Suppressor macrophage treated with lipopolysaccharide for 4 hours (primary cell): ENCODE measurements at regions not wholly inside any gene's neighbourhood (a gene's known extent, or its start where the extent isn't known, plus 50 kb on each side); places are given as distances from the start of the nearest gene placed in this dataset.

Source experiments
- DNase-seq: peaks from one replicate; pipeline ENCODE4 v3.0.0-alpha.2; 2020

DNA sequence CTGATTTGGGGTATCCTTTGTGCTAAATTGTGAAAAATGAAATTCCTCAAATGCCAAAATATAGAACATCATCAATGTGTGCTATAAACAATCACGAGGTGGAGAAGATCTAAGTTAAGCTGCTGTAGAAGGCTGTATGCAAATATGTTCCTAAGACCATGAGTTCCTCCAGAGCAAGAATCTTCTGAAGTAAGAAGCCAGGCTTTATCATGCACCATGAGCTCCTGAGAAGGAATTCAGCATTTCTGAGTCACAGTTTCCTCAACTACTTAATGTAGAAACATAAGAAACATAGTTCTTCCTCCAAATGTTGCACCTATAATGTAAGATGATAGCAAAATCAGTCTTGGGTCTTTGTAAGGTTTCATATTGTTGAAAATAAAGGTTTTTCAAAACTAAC is 241.7 kb upstream of the MDFIC2 start:
- DNase-seq, result no peak

DNA sequence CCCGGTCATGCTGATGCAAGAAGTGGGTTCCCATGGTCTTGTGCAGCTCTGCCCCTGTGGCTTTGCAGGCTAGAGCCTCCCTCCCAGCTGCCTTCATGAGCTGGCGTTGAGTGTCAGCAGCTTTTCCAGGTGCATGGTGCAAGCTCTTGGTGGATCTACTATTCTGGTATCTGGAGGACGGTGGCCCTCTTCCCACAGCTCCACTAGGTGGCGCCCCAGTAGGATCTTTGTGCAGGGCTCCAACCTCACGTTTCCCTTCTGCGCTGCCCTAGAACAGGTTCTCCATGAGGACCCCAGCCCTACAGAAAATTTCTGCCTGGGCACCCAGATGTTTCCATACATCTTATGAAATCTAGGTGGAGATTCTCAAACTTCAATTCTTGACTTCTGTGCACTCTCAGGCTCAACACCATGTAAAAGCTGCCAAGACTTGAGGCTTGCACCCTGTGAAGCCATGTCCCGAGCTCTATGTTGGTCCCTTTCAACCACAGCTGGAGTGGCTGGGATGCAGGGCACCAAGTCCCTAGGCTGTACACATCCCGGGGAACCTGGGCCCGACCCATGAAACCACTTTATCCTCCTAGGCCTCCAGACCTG is 238.4 kb upstream of the MDFIC2 start:
- peak; percentile 75 for DNase-seq

DNA sequence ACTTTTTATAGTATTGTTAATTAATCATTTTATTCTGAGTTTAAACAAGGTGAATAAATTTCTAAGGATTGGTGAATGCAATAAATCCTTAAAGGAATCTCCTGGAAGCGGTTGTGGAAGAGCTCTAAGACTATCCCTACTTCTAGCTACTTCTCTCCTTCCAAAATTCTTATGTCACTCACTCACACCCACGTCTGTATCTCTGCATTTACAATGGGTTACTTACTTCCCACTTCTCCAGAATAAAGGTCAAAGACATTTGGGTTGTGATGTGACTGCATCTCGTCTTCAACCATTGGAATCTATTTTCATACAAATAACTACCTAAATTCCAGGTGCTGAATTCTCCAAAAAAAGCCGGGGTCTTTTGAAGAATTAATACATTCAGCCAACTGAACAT is 234.2 kb upstream of the MDFIC2 start:
- peak; percentile 10 for DNase-seq

DNA sequence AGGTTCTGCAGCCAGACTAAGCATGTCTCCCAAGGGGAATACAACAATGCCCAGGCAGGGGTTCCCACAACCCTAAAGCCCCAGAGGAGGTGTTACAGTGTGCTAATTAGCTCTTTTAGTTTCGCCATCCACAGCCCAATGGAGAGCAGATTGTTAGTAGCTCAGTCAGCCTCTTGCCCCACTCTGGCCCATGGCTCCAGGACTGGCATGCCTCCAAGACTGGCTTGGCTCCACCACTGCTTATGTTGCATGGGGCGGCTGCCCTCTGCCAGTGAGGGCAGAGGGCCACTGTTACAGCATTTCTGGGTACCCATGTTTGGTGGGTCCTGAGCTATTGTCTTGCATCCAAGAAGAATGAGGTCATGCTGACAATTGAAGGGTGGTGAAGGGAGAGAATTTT is 231.1 kb upstream of the MDFIC2 start:
- DNase-seq, result no peak

DNA sequence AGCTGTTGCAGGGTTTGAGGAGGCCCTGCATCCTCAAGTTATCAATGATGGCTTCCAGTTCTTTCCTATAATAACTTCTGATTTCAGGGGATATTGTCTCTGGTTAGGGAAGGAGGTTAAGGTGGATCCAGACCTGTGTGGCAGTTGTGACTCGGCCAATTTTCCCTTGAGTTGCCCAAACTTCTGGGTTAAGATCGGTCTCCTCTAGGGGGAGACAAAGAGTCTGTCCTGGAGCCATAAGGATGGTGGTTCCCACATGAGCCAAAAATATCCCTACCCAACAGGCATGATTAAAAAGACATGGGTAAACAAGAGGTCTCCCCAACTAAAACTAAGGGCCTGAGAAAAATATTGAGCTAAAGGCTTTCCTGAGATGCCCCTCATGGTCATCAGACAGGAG is 227.5 kb upstream of the MDFIC2 start:
- no peak for DNase-seq

DNA sequence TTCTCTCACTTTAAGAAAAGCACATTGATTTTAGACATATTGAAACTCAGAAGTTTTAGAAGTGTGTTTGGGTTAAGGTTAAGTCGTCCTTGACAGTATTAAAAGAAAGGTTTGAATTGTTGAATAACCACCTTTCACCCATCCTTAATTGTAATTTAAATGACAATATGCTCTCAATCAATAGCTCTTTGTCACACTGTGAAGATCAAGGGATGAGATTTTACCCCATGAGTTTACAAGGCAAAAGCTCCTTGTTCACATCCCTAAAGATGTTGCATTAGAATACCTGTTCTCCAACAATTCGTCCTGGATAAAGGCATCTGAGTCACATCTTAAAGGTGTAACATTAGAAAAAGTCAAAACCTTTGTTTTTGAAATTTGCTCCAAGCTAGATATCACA is 220.4 kb upstream of the MDFIC2 start:
- no peak for DNase-seq

DNA sequence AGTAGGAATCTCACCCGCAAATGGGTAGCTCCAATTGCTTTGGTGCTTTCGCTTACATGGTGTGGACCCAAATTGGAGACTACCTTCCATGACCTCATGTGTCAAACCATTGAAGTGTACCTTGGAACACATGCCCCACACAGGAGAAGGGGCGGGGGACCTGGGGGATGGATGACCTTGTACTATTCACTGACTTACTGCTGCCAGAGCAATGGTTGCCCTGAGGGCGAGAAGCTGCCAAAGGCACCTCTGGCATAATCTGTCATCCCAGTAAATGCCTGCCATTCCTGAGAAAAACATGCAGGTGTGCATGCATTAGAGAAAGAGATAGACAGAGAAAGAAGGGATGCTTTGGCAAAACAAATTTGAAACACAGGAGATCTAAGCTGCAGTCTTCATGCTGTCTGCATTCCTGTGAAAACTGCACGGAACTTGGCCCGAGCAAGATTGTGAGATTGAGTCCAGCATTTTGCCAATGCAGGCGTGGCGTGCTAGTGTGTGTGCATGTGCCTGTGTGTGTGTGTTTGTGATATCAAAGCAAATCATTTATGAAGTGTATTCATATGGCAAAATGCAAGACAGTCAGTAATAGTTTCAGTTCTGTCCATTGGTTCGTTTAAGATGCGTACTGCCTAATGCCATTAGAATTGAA is 219.5 kb upstream of the MDFIC2 start:
- no peak for DNase-seq

DNA sequence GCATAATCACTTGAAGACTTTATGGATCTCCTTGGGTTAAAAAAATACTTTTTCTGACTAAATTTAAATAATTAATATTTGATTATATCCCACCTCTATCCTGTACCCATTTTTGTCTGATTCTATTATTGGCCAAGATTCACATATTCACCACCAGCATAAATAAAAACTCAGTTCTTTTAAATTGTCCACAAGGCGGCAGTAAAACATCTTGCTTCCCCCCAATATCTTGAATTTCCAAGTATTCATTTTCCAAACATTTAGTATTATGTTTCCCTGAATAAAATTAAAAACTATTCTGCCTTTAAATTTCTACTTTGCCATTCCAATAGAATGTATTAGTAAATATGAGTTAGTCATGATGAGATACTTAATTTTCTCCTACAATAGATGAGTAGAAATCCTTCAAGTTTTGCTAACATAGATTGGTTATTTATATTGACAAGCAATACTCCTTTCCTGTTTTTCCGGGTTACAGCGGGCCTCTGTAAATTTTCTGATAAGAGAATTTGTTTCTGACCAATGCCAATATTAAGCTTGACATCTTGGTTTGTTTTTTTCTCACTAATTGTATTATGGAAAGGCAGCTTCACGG is 218.7 kb upstream of the MDFIC2 start:
- DNase-seq, result peak; percentile 16

DNA sequence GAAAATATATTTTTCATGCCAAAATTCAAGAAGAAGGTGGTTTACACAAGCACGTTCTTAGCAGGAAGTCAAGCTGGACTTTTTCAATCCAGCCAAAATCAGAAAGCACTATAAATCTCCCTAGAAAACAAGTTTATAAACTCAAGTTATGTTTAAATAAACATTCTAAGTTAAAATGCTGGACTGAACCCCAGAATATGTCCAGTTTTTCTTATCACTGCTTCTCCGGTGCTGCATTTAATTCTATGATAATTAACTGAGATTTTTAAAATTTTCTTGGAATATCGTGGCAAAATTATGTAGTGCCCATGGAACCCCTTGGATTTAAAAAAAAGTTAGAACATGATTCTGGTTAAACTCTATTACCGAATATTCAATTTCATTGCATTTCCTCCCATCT is 218.2 kb upstream of the MDFIC2 start:
- no peak for DNase-seq

DNA sequence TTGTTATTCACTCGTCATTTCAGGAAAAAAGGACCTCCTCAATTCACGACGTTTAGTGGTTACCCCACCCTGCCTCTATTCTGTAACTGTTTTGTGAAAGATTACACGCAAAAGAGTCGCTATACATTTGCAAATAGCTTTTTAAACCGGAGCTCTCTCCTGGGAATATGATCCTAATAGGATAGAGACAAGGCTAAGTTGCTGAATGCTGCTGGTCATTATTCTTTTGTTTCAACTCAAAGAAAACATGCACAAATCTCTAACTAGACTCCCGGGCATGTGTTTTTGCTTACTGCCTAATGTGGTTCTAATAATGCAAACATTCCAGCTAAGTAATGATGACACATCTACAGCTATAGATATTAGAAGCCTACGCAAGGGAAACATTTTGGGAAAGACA is 214.6 kb upstream of the MDFIC2 start:
- no peak for DNase-seq

DNA sequence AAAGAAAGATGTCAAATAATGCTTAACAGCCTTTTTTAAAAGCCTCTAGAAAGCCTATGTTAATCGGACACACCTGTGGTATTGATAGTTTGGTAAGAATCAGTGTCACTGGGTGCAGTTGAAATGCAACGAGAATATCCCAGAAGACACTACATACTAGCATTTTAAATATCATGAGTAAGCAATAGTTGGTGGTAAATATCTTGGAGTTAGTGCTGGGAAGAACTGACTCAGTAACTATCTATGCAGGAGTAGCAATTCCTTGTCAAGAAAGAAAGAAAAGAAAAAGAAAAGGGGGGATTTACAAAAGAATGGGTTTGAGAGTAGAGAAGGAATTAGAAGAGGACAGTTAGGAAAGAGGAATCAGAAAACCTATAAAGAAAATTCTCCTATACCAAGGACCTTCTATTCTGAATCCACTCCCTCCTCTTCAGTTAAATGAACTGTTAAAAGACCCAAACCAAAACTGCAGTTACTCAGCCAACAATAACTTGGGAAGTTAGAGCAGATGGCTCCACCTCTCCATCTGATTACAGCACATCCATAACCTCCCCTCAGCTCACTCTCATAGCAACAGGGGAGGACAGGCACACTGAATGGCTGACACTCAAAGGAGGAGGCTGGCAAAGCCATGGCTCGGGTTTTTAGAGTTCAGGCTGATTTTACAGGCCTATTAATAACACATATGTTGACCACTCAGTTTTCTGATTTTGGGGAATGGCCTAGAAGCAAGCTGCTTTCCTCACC is 207.6 kb upstream of the MDFIC2 start:
- DNase-seq, result no peak

DNA sequence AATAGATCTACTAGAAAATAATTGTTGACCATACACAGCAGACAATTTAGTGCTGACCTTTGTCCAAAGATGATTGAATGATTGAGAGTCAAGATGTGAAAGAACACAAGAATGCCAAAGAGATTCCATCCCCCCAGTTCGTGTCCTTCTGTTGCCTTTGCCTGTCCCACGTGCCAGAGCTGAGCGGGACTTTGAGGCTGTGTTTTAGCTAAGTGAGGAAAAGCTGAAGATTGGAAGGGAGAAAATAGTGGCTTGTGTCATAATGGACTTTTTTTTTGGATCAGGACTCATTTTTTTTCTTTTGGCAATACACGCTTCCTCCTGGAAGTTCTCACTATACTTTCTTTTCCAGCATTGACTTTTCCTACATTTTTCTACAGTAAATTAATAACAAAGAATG is 206.6 kb upstream of the MDFIC2 start:
- no peak for DNase-seq

DNA sequence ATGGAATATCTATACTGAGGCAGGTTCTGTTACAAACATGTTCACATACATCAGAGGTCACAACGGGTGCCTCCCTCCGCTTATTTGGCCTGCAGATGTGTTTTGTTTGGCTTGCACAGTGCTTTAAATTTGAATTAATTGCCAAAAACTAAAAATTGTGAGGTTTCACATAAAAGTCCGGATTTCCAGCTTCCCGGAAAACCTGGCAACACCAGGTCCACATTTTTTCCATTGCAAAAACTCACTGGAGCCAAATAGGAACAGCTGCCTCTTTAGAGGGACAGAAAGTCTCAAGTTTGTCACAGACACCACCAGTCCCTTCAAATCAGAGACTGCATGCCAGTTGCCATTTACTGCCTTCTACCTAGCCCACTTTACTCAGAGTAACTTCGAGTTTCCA is 205.9 kb upstream of the MDFIC2 start:
- no peak for DNase-seq

DNA sequence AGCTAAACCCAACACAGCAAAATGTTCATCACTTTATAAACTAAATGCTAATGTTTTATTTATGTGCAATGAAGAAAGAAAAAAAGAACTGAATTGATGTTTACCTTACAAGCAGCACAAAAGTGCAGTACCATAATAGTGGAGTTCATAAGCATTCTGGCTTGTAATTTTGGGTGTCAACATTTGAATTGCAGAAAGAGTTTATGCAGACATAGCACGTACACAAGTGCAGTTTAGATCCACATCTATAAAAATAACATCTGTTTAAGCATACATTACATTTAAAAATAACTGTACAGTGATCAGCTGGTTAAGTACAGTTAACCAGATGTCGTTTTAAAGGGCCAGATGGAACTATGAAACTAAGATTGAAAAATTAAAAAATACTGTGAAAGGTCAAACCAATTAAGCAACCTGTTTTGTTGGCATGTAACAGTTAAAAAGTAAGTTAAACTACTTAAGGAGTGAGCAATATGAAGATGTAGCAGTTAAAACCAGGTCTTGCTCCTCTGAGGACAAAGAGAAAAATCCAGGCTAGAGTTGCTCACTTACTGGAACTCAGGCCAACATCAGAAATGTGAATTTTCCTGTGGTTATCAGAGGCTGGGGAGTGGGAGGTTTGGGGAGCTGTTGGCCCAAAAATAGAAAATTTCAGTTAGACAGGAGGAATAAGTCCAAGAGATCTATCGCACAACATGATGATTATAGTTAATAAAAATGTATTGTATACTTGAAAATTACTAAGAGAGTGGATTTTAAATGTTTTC is 204.9 kb upstream of the MDFIC2 start:
- no peak for DNase-seq

DNA sequence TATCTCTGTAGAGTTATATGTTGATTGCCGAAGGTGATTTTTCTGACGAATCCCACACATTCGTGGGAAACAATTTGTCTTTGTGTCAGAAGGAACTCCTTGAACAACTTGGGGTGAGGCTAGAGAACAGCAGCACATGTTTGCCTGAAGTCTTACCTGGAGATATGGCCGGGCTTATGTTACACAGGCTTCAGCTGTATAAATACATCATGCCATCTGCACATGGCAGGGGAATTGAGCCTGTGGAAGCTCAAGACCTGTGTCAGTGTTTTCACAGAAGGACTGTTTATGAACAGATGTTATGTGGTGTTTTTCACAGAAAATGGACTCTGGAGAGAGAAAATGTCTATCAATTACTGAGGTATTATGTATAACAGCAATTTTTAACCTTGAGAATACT is 203.6 kb upstream of the MDFIC2 start:
- no peak for DNase-seq

DNA sequence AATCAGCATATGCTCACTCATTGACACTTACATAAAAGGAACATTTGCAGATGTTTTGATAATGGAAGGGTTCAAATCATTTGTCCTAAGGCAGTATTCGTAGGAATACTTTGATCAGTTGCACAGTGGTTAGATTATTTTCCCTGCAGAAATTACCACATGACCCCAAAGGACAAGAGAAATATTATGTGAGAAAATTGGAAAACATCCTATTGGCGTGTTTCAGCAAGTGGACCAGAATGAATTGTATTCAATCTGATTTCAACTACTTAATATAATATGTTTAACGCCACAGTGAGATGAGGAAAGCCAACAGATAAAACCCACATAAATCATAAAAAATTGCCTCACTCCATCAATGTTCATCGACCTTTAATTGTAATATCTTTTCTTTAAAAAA is 195.0 kb upstream of the MDFIC2 start:
- DNase-seq, result no peak

DNA sequence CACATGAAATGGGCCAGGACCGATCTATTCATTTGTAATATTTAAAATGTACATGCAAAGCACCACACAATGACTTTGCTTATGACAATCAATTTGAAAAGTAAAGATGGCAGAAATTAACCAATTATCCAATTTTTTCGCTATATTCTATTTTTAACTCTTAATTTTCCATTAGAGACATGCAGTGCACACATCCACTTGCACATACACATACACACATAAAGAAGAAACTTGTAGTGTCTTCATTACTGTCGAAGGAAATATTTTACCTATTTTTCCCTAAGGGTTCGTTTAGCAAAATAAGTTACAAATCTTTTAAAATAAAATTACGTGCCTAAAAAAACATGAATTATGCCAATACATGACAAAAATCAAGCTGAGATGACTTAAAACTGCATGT is 194.3 kb upstream of the MDFIC2 start:
- no peak for DNase-seq

DNA sequence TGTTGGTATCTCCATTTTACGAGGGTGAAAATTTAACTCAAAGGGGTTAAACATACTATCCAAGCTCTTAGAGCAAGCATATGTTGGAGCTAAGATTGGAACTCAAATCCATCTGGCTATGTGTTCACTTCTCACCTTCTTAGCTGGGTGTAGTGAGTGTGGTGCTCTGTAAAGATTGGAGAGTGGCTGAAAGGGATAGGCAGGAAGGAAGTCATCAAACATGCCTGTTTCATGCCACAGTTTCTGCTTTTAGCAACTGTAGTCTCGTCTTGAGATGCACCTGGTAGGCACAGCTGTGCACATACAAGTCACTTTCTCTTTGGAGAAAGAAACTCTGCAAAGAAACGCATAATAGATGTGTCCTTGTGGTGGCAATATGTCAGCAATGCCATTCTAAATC is 189.1 kb upstream of the MDFIC2 start:
- no peak for DNase-seq

DNA sequence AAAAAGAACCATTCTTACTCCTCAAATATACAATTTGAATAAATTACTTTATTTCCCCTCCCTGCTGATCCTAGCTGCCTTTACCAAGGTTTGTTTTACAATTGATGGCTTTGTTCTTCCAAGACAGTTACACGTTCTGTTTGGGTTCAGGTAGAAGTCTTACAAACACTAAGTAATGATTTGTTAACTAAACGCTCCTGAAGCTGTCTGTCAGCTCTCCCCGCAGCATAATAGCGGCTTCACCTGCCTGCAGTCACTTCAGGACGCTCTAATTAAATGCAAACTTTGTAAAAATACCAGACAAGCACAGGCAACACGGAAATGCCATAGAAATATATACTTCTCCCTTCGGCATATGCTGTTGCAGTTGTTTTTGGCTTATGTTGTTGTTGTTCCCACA is 176.4 kb upstream of the MDFIC2 start:
- DNase-seq, result no peak

DNA sequence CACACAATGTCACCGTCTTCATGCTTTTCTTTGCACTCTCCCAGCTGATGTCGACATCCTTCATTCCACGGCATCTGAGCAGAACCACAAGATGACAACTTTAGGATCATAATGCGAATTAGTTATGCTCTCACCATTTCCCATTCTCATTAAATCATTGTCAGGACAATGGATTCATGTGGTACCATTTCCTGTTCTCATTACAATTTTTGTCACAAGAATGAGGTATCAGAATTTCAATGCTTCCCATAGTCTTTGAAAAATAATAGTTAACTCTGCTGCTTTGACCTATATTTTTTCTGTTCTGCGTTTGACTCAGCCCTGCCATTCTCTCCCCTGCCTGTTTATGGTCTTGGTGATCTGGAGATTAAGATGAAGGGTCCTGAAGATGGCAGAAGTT is 175.7 kb upstream of the MDFIC2 start:
- no peak for DNase-seq

DNA sequence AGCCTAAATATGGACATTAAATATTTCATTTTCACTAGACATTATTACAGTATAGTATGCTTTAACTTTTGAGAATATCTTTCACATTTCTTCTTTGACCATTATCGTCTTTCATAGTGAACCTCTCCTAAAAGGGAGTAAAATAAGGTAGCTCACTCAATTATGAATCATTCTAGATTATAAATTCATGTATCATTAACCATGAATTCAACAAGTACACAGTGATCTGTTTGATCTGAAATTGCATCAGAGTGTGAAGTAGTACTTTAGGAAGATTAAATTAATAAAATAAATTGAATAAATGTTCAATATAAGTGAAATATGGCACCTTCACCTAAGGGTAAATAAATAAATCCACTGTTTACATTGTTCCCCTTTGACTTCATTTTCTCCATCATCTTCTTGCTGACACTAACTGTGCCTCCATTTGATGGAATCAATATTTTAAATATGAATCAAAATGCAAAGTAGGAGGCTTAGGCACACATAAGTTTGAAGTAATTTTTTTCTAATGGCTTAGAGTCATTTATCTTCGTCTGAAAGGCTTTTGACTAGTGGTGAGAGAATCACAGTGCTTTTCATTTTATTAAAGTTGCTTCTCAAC is 174.1 kb upstream of the MDFIC2 start:
- no peak for DNase-seq

DNA sequence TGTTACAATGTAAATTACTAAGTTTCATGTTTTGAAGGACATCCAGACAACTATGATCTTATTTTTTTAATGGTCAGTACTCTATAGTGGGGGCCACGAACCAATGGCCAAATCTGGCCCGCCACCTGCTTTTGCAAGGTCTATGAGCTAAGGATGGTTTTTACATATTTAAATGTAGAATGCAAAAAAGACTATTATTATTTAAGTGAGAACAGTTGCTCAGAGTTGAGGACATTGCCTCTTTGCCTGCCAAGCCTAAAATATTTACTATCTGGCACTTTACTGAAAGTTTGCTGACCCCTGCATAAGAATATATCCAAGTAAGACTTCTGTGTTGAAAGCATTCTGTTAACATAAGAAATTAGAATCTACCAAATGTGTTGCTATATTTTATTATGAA is 163.7 kb upstream of the MDFIC2 start:
- no peak for DNase-seq
